ENCODE measurements at regions not wholly inside any gene's neighbourhood (a gene's known extent, or its start where the extent isn't known, plus 50 kb on each side); places are given as distances from the start of the nearest gene placed in this dataset.

GRCh38 chr18:61731178-61731577 is 161.6 kb downstream of the RNF152 start:
- no peak for ATAC-seq
- DNase-seq = no peak
- TF ChIP-seq CTCF (IDR thresholded peaks at IDR 0.05) = no peak
- Histone ChIP-seq H3K27me3 (ENCODE audit: control insufficient read depth, insufficient read depth, low read length) (peaks cover 5% of the 10 kb centered on the region), H3K36me3 (ENCODE audit: control insufficient read depth, insufficient read depth, low read length) (no peaks in the 10 kb centered on the region), H3K9me3 (ENCODE audit: control insufficient read depth, insufficient read depth, low read length) (no peaks in the 10 kb centered on the region), H3K27ac (ENCODE audit: low read length) (no peak overlapping the region), H3K4me3 (ENCODE audit: low read length) (no peak overlapping the region), H3K4me1 (ENCODE audit: control insufficient read depth, insufficient read depth, low read length) (no peaks in the 10 kb centered on the region)
- H3K9me3 Mint-ChIP-seq = no peaks in the 10 kb centered on the region
- peaks cover 12 to 18% of the 10 kb centered on the region in 2 donors for H3K27me3 Mint-ChIP-seq (ENCODE audit: low read depth in 2 of 2)
- H3K4me3 Mint-ChIP-seq = no peak overlapping the region
- WGBS (ENCODE audit: insufficient coverage) = 91% methylated on average over 5 of the region's 5 CpGs
- H3K4me1 Mint-ChIP-seq = no peaks in the 10 kb centered on the region
- H3K36me3 Mint-ChIP-seq = no peaks in the 10 kb centered on the region
- intact Hi-C loops (cut with micrococcal nuclease) = no loop called here
- H3K27ac Mint-ChIP-seq = no peak overlapping the region

DNA sequence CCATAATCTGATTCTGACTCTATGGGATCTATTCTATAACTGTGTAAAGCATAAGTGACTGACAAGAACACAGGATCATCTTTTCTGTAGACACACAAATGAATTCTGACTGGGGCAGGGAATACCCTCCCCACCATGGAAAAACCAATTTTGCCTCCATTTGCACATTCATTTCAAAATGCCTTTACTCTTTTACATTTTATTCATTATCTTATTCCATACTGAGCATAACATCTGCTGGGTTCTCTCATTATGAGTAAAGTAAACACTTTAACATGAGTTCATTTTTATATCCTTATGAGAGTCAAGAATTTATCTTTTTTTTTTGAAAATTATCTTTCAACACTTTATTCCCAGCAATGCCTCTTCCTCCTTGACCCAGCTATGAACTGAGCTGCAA is 163.5 kb downstream of the RNF152 start:
- H3K36me3 Mint-ChIP-seq = no peaks in the 10 kb centered on the region
- TF ChIP-seq CTCF (IDR thresholded peaks at IDR 0.05) = no peak
- no peak overlapping the region for H3K4me3 ChIP-seq (ENCODE audit: low read length)
- no peaks in the 10 kb centered on the region for H3K9me3 Mint-ChIP-seq
- peaks cover 5% of the 10 kb centered on the region for H3K27me3 ChIP-seq (ENCODE audit: control insufficient read depth, insufficient read depth, low read length)
- H3K4me1 ChIP-seq (ENCODE audit: control insufficient read depth, insufficient read depth, low read length) = no peaks in the 10 kb centered on the region
- peaks cover 14 to 25% of the 10 kb centered on the region in 2 donors for H3K27me3 Mint-ChIP-seq (ENCODE audit: low read depth in 2 of 2)
- DNase-seq (no peak), ATAC-seq (no peak)
- H3K4me1 Mint-ChIP-seq = no peaks in the 10 kb centered on the region
- H3K4me3 Mint-ChIP-seq = no peak overlapping the region
- no peaks in the 10 kb centered on the region for H3K9me3 ChIP-seq (ENCODE audit: control insufficient read depth, insufficient read depth, low read length)
- intact Hi-C loops (cut with micrococcal nuclease) = no loop called here
- H3K36me3 ChIP-seq (ENCODE audit: control insufficient read depth, insufficient read depth, low read length) = no peaks in the 10 kb centered on the region
- no peak overlapping the region for H3K27ac ChIP-seq (ENCODE audit: low read length)
- no peak overlapping the region for H3K27ac Mint-ChIP-seq

DNA sequence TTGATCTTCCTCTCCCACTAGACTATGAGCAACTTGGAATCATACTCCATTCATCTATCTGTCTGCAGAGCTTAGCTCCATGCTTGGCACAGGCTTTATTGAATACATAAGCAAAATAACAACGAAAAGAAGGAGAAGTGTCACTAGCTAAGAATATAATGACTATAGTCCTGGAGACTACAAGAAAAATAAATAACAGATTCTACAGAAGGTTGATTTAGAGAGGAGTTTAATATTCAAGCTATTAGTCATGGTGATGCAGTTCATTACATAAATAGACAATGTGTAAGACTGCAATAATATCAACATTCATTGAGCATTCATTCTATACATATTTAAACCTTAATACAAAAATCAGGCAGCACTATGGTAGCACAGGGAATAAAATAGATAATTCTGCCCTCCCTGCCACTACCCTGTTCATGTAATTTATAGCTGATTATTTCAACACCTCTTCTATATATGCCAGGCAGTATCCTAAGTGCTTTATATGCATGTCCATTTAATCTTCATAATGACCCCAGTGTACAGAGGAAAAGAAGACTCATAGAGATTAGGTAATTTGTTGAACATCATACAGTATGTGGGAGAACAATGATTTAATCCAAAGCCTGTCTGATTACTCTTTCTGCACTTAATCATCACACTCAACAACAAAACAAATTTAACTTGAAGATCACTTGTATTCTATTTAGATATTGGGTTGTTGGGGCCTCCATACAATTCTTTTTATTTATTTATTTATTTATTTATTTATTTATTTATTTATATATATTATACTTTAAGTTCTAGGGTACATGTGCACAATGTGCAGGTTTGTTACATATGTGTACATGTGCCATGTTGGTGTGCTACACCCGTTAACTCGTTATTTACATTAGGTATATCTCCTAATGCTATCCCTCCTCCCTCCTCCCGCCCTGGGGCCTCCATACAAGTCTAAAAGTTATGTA is 165.3 kb downstream of the RNF152 start:
- no peaks in the 10 kb centered on the region for H3K9me3 Mint-ChIP-seq
- Histone ChIP-seq H3K4me1 (ENCODE audit: control insufficient read depth, insufficient read depth, low read length) (no peaks in the 10 kb centered on the region), H3K9me3 (ENCODE audit: control insufficient read depth, insufficient read depth, low read length) (no peaks in the 10 kb centered on the region), H3K36me3 (ENCODE audit: control insufficient read depth, insufficient read depth, low read length) (no peaks in the 10 kb centered on the region), H3K27ac (ENCODE audit: low read length) (no peak overlapping the region), H3K4me3 (ENCODE audit: low read length) (no peak overlapping the region), H3K27me3 (ENCODE audit: control insufficient read depth, insufficient read depth, low read length) (peaks cover 5% of the 10 kb centered on the region)
- no CpG with 5 or more reads among the region's 4 CpGs for whole genome bisulfite sequencing (ENCODE audit: insufficient coverage)
- DNase-seq (no peak), ATAC-seq (no peak)
- TF ChIP-seq CTCF (IDR thresholded peaks at IDR 0.05) = no peak
- H3K4me3 Mint-ChIP-seq = no peak overlapping the region
- no peaks in the 10 kb centered on the region for H3K4me1 Mint-ChIP-seq
- intact Hi-C loops (cut with micrococcal nuclease) = no loop called here
- no peaks in the 10 kb centered on the region for H3K36me3 Mint-ChIP-seq
- H3K27ac Mint-ChIP-seq = no peak overlapping the region
- H3K27me3 Mint-ChIP-seq (ENCODE audit: low read depth in 2 of 2) = peaks cover 14 to 25% of the 10 kb centered on the region in 2 donors

- intact Hi-C loops (cut with micrococcal nuclease) = no loop called here
- no peak overlapping the region for H3K27ac Mint-ChIP-seq
These were observed 168.3 kb downstream of the RNF152 start for GRCh38 chr18:61724532-61724931.

More at GRCh38 chr18:61724532-61724931, 168.3 kb downstream of the RNF152 start:
- Mint-ChIP-seq H3K27me3 (ENCODE audit: low read depth in 2 of 2) (peaks cover 10 to 13% of the 10 kb centered on the region in 2 donors), H3K9me3 (no peaks in the 10 kb centered on the region), H3K4me1 (no peaks in the 10 kb centered on the region), H3K4me3 (no peak overlapping the region), H3K36me3 (no peaks in the 10 kb centered on the region)
- Histone ChIP-seq H3K27ac (ENCODE audit: low read length) (no peak overlapping the region), H3K27me3 (ENCODE audit: control insufficient read depth, insufficient read depth, low read length) (no peaks in the 10 kb centered on the region), H3K4me1 (ENCODE audit: control insufficient read depth, insufficient read depth, low read length) (no peaks in the 10 kb centered on the region), H3K9me3 (ENCODE audit: control insufficient read depth, insufficient read depth, low read length) (no peaks in the 10 kb centered on the region), H3K4me3 (ENCODE audit: low read length) (no peak overlapping the region), H3K36me3 (ENCODE audit: control insufficient read depth, insufficient read depth, low read length) (no peaks in the 10 kb centered on the region)
- ATAC-seq (no peak), DNase-seq (no peak)
- 93% methylated on average over 8 of the region's 8 CpGs for WGBS (ENCODE audit: insufficient coverage)
- no peak for TF ChIP-seq CTCF (IDR thresholded peaks at IDR 0.05)

All from natural killer cell (primary cell).